H9 (cell line): ENCODE measurements at regions not wholly inside any gene's neighbourhood (a gene's known extent, or its start where the extent isn't known, plus 50 kb on each side); places are given as distances from the start of the nearest gene placed in this dataset.

Experiments
- DNase-seq: peaks from one replicate; pipeline ENCODE4 v3.0.0-alpha.2; 2017
- H2AFZ ChIP-seq: one replicate; pipeline ENCODE4 v1.6.1; 2013; ENCODE audit warnings: mild to moderate bottlenecking, low read length, control low read depth, moderate library complexity
- H2AK5ac ChIP-seq: 2 replicates; pipeline ENCODE4 v1.6.1; 2013; ENCODE audit warnings: low read length, control low read depth, mixed read lengths; ENCODE audit not compliant: insufficient read length
- H2BK120ac ChIP-seq: one replicate; pipeline ENCODE4 v1.6.1; 2013; ENCODE audit warnings: low read depth, mild to moderate bottlenecking, low read length, control low read depth, inconsistent platforms; ENCODE audit not compliant: poor library complexity, severe bottlenecking
- H2BK12ac ChIP-seq: 2 replicates; pipeline ENCODE4 v1.6.1; 2013; ENCODE audit warnings: low read length, control low read depth, mixed read lengths, low read depth; ENCODE audit not compliant: insufficient read length
- H2BK15ac ChIP-seq: 2 replicates; pipeline ENCODE4 v1.6.1; 2013; ENCODE audit warnings: low read depth, low read length, control low read depth
- H2BK20ac ChIP-seq: one replicate; pipeline ENCODE4 v1.6.1; 2013; ENCODE audit warnings: low read depth, mild to moderate bottlenecking, low read length, control low read depth, inconsistent platforms; ENCODE audit not compliant: poor library complexity, severe bottlenecking
- H2BK5ac ChIP-seq: 2 replicates; pipeline ENCODE4 v1.6.1; 2013; ENCODE audit warnings: low read length, control low read depth, mixed read lengths; ENCODE audit not compliant: insufficient read length
- H3K14ac ChIP-seq: 2 replicates; pipeline ENCODE4 v1.6.1; 2013; ENCODE audit warnings: low read length, control low read depth; ENCODE audit not compliant: insufficient read depth
- H3K18ac ChIP-seq: 2 replicates; pipeline ENCODE4 v1.6.1; 2013; ENCODE audit warnings: low read depth, mild to moderate bottlenecking, mixed read lengths, low read length, control low read depth; ENCODE audit not compliant: insufficient read length
- H3K23ac ChIP-seq: 2 replicates; pipeline ENCODE4 v1.6.1; 2013; ENCODE audit warnings: low read length, control low read depth, mixed read lengths, low read depth; ENCODE audit not compliant: insufficient read length
- H3K23me2 ChIP-seq: 2 replicates; pipeline ENCODE4 v1.6.1; 2013; ENCODE audit warnings: low read depth, mild to moderate bottlenecking, mixed read lengths, low read length, control low read depth; ENCODE audit not compliant: insufficient read length, poor library complexity, severe bottlenecking
- H3K27ac ChIP-seq: 2 replicates; pipeline ENCODE4 v1.5.1; 2013; ENCODE audit warnings: low read length, control low read depth, mixed read lengths, low read depth; ENCODE audit not compliant: insufficient read length
- H3K27me3 ChIP-seq: 2 replicates; pipeline ENCODE4 v1.6.1; 2013; ENCODE audit warnings: low read length, control low read depth, inconsistent platforms; ENCODE audit not compliant: insufficient read depth
- H3K4ac ChIP-seq: 2 replicates; pipeline ENCODE4 v1.6.1; 2013; ENCODE audit warnings: low read depth, mild to moderate bottlenecking, control low read depth, inconsistent platforms, low read length, moderate library complexity
- H3K4me1 ChIP-seq: 2 replicates; pipeline ENCODE4 v1.6.1; 2013; ENCODE audit warnings: low read length, control low read depth, inconsistent platforms; ENCODE audit not compliant: insufficient read depth
- H3K4me2 ChIP-seq: 2 replicates; pipeline ENCODE4 v1.6.1; 2013; ENCODE audit warnings: low read length, control low read depth, mixed read lengths; ENCODE audit not compliant: insufficient read length, insufficient read depth
- H3K56ac ChIP-seq: 2 replicates; pipeline ENCODE4 v1.6.1; 2013; ENCODE audit warnings: low read depth, mild to moderate bottlenecking, mixed read lengths, low read length, control low read depth; ENCODE audit not compliant: insufficient read length
- H3K79me1 ChIP-seq: 2 replicates; pipeline ENCODE4 v1.6.1; 2013; ENCODE audit warnings: low read depth, mild to moderate bottlenecking, moderate library complexity, low read length, control low read depth, inconsistent platforms; ENCODE audit not compliant: insufficient read depth, poor library complexity, severe bottlenecking
- H3K79me2 ChIP-seq: 2 replicates; pipeline ENCODE4 v1.6.1; 2013; ENCODE audit warnings: low read length, control low read depth, inconsistent platforms; ENCODE audit not compliant: insufficient read depth
- H3K9ac ChIP-seq: 2 replicates; pipeline ENCODE4 v1.6.1; 2013; ENCODE audit warnings: low read length, control low read depth, mixed read lengths; ENCODE audit not compliant: insufficient read length; ENCODE audit errors: extremely low read depth
- H3K9me3 ChIP-seq: one replicate; pipeline ENCODE4 v1.6.1; 2013; ENCODE audit warnings: low read depth, low read length, inconsistent platforms; ENCODE audit not compliant: control insufficient read depth
- H3T11ph ChIP-seq: one replicate; pipeline ENCODE4 v1.6.1; 2013; ENCODE audit warnings: mild to moderate bottlenecking, low read length, control low read depth, inconsistent platforms
- H4K20me1 ChIP-seq: one replicate; pipeline ENCODE4 v1.6.1; 2013; ENCODE audit not compliant: control insufficient read depth, insufficient read length, insufficient read depth
- H4K5ac ChIP-seq: 2 replicates; pipeline ENCODE4 v1.6.1; 2013; ENCODE audit warnings: low read depth, mild to moderate bottlenecking, mixed read lengths, low read length, control low read depth; ENCODE audit not compliant: insufficient read length
- H4K8ac ChIP-seq: replicated peaks from 2 replicates; pipeline ENCODE4 v1.6.1; 2013; ENCODE audit warnings: low read length, control low read depth, mixed read lengths, low read depth; ENCODE audit not compliant: insufficient read length
- H4K91ac ChIP-seq: 2 replicates; pipeline ENCODE4 v1.6.1; 2013; ENCODE audit warnings: low read depth, mild to moderate bottlenecking, moderate library complexity, mixed read lengths, low read length, control low read depth; ENCODE audit not compliant: insufficient read length
- H3K27ac Mint-ChIP-seq, 3 experiments: 2 replicates in 2 of 3; 3 replicates in 1 of 3; pipeline ENCODE4 v1.8.0; 2020 to 2021; ENCODE audit warnings: mixed read lengths in 3 of 3, mild to moderate bottlenecking in 1 of 3, moderate library complexity in 1 of 3
- H3K27me3 Mint-ChIP-seq: 2 replicates; pipeline ENCODE4 v1.8.0; 2021; ENCODE audit warnings: low read depth, mild to moderate bottlenecking, moderate library complexity, mixed read lengths
- H3K36me3 Mint-ChIP-seq, 3 experiments: 2 replicates in 2 of 3; 3 replicates in 1 of 3; pipeline ENCODE4 v1.8.0; 2020 to 2021; ENCODE audit warnings: low read depth in 3 of 3, mixed read lengths in 3 of 3; ENCODE audit not compliant: insufficient read depth in 1 of 3
- H3K4me1 Mint-ChIP-seq, 2 experiments: 2 replicates each; pipeline ENCODE4 v1.8.0; 2020; ENCODE audit warnings: mixed read lengths in 2 of 2
- H3K4me3 Mint-ChIP-seq, 2 experiments: 2 replicates in 1 of 2; 3 replicates in 1 of 2; pipeline ENCODE4 v1.8.0; 2020 to 2021; ENCODE audit warnings: mild to moderate bottlenecking in 2 of 2, mixed read lengths in 2 of 2, moderate library complexity in 1 of 2
- H3K9me3 Mint-ChIP-seq, 2 experiments: 2 replicates in 1 of 2; 3 replicates in 1 of 2; pipeline ENCODE4 v1.8.0; 2020; ENCODE audit warnings: mild to moderate bottlenecking in 2 of 2, mixed read lengths in 2 of 2, moderate library complexity in 1 of 2
- CTCF ChIP-seq: fragments of 200-600 bp; sonication (generic); conservative IDR thresholded peaks from 3 replicates; pipeline ENCODE4 v1.8.0; 2021; ENCODE audit warnings: antibody characterized with exemption, mild to moderate bottlenecking
- WGBS: extraction: QIAGEN DNeasy Blood & Tissue Kit; methylation state at CpG from one replicate; pipeline ENCODE4 v1.1.7; 2013; ENCODE audit warnings: missing lambda C conversion rate, low lambda C conversion rate, mixed read lengths; ENCODE audit not compliant: insufficient read length; ENCODE audit errors: extremely low coverage; 5-methylcytosine and 5-hydroxymethylcytosine counted together

GRCh38 chr2:205911306-205911705 is 174.7 kb downstream of the INO80D start:
- no peak overlapping the region for H3K4me3 Mint-ChIP-seq
- H2AK5ac ChIP-seq = no peak overlapping the region
- H2BK20ac ChIP-seq = no peak overlapping the region
- H2AFZ ChIP-seq = no peak overlapping the region
- no peak overlapping the region for H2BK120ac ChIP-seq
- H3K27me3 ChIP-seq = no peaks in the 10 kb centered on the region
- no peaks in the 10 kb centered on the region for H3K4me1 ChIP-seq
- no peak overlapping the region for H3K23ac ChIP-seq
- H3K4me1 Mint-ChIP-seq = no peaks in the 10 kb centered on the region
- no CpG with 5 or more reads among the region's 2 CpGs for WGBS
- TF ChIP-seq CTCF = no peak
- H3K27ac ChIP-seq = no peak overlapping the region
- H3K79me2 ChIP-seq = no peaks in the 10 kb centered on the region
- H2BK15ac ChIP-seq = no peak overlapping the region
- H3K27ac Mint-ChIP-seq = peak overlapping the region in 1 of 3 experiments; percentile 59; a peak in 1 of 7 replicates
- H4K8ac ChIP-seq = no peak overlapping the region
- no peak overlapping the region for H2BK5ac ChIP-seq
- no peaks in the 10 kb centered on the region for H3K79me1 ChIP-seq
- H3K9me3 ChIP-seq = no peaks in the 10 kb centered on the region
- peaks cover 0 to 4% of the 10 kb centered on the region in 2 experiments; a peak in 1 of 5 replicates for H3K9me3 Mint-ChIP-seq
- H3T11ph ChIP-seq = no peak overlapping the region
- H3K4ac ChIP-seq = no peak overlapping the region
- H3K56ac ChIP-seq = no peak overlapping the region
- H4K20me1 ChIP-seq = no peaks in the 10 kb centered on the region
- no peaks in the 10 kb centered on the region for H3K23me2 ChIP-seq
- no peak for DNase-seq
- no peak overlapping the region for H3K18ac ChIP-seq
- H4K91ac ChIP-seq = no peak overlapping the region
- no peak overlapping the region for H2BK12ac ChIP-seq
- H3K9ac ChIP-seq = no peak overlapping the region
- H3K36me3 Mint-ChIP-seq = 0 out of 7 replicates have a peak, but pooled peaks cover 0 to 2% (median 0%) of the 10 kb centered on the region in 3 experiments
- H4K5ac ChIP-seq = no peak overlapping the region
- no peak overlapping the region for H3K4me2 ChIP-seq
- peaks cover 2% of the 10 kb centered on the region; the same call in 1 of the 2 replicates for H3K27me3 Mint-ChIP-seq
- H3K14ac ChIP-seq = no peak overlapping the region
